C1 segment of cervical spinal cord (tissue), 14 donors: ENCODE measurements at regions not wholly inside any gene's neighbourhood (a gene's known extent, or its start where the extent isn't known, plus 50 kb on each side); places are given as distances from the start of the nearest gene placed in this dataset.

Experiments used
- DNase-seq, 14 donors: peaks; one replicate each; lab custom pipeline; 2025; lab: John Stamatoyannopoulos, UW

- DNase-seq, result no peak
Observed at GRCh38 chr9:90442723-90443122, 199.9 kb downstream of the DIRAS2 start.

- no peak for DNase-seq
Observed at GRCh38 chr9:90444609-90445204, 197.9 kb downstream of the DIRAS2 start.

GRCh38 chr9:90445391-90445790, 197.2 kb downstream of the DIRAS2 start:
- DNase-seq, result no peak

- DNase-seq, result peak in 1 of 14 donors; percentile 41
Observed at GRCh38 chr9:90446200-90446948, 196.2 kb downstream of the DIRAS2 start.

- DNase-seq, result no peak
Observed at GRCh38 chr9:90447773-90448172, 194.9 kb downstream of the DIRAS2 start.

GRCh38 chr9:90449213-90449925, 193.3 kb downstream of the DIRAS2 start:
- DNase-seq, result no peak

- no peak for DNase-seq
Observed at GRCh38 chr9:90451804-90452203, 190.8 kb downstream of the DIRAS2 start.

- DNase-seq, result peak in 1 of 14 donors; percentile 78
Observed at GRCh38 chr9:90455316-90455715, 187.3 kb downstream of the DIRAS2 start.

GRCh38 chr9:90457386-90458190, 185.0 kb downstream of the DIRAS2 start:
- DNase-seq, result no peak

- no peak for DNase-seq
Observed at GRCh38 chr9:90458485-90458884, 184.1 kb downstream of the DIRAS2 start.

- no peak for DNase-seq
Observed at GRCh38 chr9:90459321-90459720, 183.3 kb downstream of the DIRAS2 start.

- peak in 1 of 14 donors; percentile 34 for DNase-seq
Observed at GRCh38 chr9:90460220-90460619, 182.4 kb downstream of the DIRAS2 start.

- DNase-seq, result no peak
Observed at GRCh38 chr9:90464978-90465377, 177.6 kb downstream of the DIRAS2 start.

- peak in 1 of 14 donors; percentile 26 for DNase-seq
Observed at GRCh38 chr9:90466441-90466840, 176.2 kb downstream of the DIRAS2 start.

- DNase-seq, result no peak
Observed at GRCh38 chr9:90469435-90469834, 173.2 kb downstream of the DIRAS2 start.

- DNase-seq, result no peak
Observed at GRCh38 chr9:90469865-90470387, 172.7 kb downstream of the DIRAS2 start.

- no peak for DNase-seq
Observed at GRCh38 chr9:90476058-90476457, 166.6 kb downstream of the DIRAS2 start.

- peak in 1 of 14 donors; percentile 87 for DNase-seq
Observed at GRCh38 chr9:90477535-90477934, 165.1 kb downstream of the DIRAS2 start.

GRCh38 chr9:90478821-90479220, 163.8 kb downstream of the DIRAS2 start:
- no peak for DNase-seq

- no peak for DNase-seq
Observed at GRCh38 chr9:90485028-90485427, 157.6 kb downstream of the DIRAS2 start.

- DNase-seq, result no peak
Observed at GRCh38 chr9:90489066-90489465, 153.6 kb downstream of the DIRAS2 start.

GRCh38 chr9:90499761-90500160, 142.9 kb downstream of the DIRAS2 start:
- DNase-seq, result no peak
